Mammary epithelial cell (primary cell): ENCODE measurements at regions not wholly inside any gene's neighbourhood (a gene's known extent, or its start where the extent isn't known, plus 50 kb on each side); places are given as distances from the start of the nearest gene placed in this dataset.

ENCODE experiments used
- EZH2 ChIP-seq: IDR thresholded peaks from 2 replicates; pipeline ENCODE4 v1.6.1; 2012; ENCODE audit warnings: low read length, inconsistent platforms, borderline replicate concordance
- TF ChIP-seq, protein P1 (sequence below), 2 donors: IDR thresholded peaks in 1 of 2; conservative IDR thresholded peaks in 1 of 2; 2 replicates each; pipeline ENCODE4 v1.5.1; 2011 to 2012; ENCODE audit warnings: inconsistent platforms in 2 of 2, low read length in 2 of 2, mild to moderate bottlenecking in 2 of 2, control low read depth in 1 of 2, low read depth in 1 of 2; ENCODE audit not compliant: insufficient read depth in 1 of 2; ENCODE audit errors: extremely low read depth in 1 of 2

DNA sequence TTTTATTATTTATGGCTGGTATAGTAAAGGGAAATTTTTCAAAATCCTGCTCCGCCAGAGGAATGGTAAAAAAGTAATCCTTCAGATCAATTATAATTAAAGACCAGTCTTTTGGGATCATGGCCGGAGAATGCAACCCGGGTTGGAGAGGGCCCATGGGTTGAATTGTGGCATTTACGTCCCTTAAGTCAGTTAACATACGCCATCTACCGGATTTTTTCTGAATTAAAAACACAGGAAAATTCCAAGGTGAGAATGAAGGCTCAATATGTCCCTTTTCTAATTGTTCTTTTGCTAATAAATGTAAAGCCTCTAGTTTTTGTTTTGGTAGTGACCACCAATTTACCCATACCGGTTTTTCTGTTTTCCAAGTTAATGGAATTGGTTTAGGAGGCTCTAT is 602.8 kb downstream of the ALG10 start:
- TF ChIP-seq, protein P1, sequence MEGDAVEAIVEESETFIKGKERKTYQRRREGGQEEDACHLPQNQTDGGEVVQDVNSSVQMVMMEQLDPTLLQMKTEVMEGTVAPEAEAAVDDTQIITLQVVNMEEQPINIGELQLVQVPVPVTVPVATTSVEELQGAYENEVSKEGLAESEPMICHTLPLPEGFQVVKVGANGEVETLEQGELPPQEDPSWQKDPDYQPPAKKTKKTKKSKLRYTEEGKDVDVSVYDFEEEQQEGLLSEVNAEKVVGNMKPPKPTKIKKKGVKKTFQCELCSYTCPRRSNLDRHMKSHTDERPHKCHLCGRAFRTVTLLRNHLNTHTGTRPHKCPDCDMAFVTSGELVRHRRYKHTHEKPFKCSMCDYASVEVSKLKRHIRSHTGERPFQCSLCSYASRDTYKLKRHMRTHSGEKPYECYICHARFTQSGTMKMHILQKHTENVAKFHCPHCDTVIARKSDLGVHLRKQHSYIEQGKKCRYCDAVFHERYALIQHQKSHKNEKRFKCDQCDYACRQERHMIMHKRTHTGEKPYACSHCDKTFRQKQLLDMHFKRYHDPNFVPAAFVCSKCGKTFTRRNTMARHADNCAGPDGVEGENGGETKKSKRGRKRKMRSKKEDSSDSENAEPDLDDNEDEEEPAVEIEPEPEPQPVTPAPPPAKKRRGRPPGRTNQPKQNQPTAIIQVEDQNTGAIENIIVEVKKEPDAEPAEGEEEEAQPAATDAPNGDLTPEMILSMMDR (conservative IDR thresholded peaks at IDR 0.05 in 1 of 2, IDR thresholded peaks at IDR 0.05 in 1 of 2; ENCODE audit: extremely low read depth in 1 of 2, insufficient read depth in 1 of 2, low read depth in 1 of 2, low read length in 2 of 2): peak; percentile 10 to 44
- no peak for TF ChIP-seq EZH2
